Astrocyte of the spinal cord (primary cell): ENCODE measurements at regions not wholly inside any gene's neighbourhood (a gene's known extent, or its start where the extent isn't known, plus 50 kb on each side); places are given as distances from the start of the nearest gene placed in this dataset.

ENCODE experiments used
- DNase-seq: peaks from one replicate; pipeline ENCODE4 v3.0.0; 2011; ENCODE audit warnings: low read depth, low spot score
- H3K4me3 ChIP-seq: 2 replicates; pipeline ENCODE4 v1.5.1; 2011; ENCODE audit warnings: low read depth, mild to moderate bottlenecking, low read length, moderate library complexity
- in situ Hi-C: cut with HindIII; loops from 2 replicates; pipeline ENCODE4 v1.10.0; 2017; ENCODE audit warnings: low sequenced_read_pairs
- TF ChIP-seq, protein P1 (sequence below): IDR thresholded peaks from 2 replicates; pipeline ENCODE4 v1.5.1; 2012; ENCODE audit warnings: low read depth, mild to moderate bottlenecking, low read length, inconsistent platforms

DNA sequence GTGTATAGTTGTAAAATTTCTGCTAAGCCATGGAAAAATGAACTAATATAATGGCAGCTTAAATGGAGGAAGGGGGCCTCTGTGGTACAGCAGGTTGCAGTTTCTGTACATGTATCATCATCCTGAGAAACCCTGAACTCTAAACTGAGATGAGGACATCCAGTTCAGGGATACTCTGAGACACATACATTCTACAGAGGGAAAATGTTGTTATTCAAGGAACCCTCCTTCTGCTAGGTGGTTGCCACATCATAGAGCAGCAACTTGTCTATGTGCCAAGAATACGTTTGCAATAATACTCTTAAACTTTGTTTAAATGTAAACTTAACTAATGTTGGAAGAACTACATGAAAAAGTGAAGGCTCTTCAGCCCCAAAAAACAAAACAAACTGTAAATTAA is 1310.8 kb upstream of the WWC1 start:
- no peak overlapping the region for H3K4me3 ChIP-seq
- in situ Hi-C loops, result no loop called here
- TF ChIP-seq, protein P1, sequence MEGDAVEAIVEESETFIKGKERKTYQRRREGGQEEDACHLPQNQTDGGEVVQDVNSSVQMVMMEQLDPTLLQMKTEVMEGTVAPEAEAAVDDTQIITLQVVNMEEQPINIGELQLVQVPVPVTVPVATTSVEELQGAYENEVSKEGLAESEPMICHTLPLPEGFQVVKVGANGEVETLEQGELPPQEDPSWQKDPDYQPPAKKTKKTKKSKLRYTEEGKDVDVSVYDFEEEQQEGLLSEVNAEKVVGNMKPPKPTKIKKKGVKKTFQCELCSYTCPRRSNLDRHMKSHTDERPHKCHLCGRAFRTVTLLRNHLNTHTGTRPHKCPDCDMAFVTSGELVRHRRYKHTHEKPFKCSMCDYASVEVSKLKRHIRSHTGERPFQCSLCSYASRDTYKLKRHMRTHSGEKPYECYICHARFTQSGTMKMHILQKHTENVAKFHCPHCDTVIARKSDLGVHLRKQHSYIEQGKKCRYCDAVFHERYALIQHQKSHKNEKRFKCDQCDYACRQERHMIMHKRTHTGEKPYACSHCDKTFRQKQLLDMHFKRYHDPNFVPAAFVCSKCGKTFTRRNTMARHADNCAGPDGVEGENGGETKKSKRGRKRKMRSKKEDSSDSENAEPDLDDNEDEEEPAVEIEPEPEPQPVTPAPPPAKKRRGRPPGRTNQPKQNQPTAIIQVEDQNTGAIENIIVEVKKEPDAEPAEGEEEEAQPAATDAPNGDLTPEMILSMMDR, result no peak
- no peak for DNase-seq

DNA sequence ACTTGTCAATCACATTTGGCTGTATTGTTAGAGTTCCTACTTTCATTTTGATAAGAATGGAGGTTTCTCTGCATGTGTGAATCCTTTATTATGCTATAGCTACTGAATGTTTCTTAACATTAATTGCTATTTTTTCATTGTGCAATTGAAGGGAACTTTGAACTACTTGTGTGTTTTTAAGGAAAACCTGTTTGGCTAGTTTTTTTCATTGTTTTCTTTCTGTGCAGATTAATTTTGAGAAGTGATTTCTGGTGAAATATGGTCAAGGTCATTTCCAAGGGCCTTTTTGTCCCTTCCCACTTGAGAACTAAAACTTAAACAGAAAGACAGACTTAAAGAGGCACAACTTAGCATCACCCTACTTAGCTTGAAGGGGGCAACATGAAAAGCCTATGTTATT is 1309.2 kb upstream of the WWC1 start:
- TF ChIP-seq, protein P1, result no peak
- in situ Hi-C loops, result no loop called here
- no peak overlapping the region for H3K4me3 ChIP-seq
- DNase-seq, result no peak

DNA sequence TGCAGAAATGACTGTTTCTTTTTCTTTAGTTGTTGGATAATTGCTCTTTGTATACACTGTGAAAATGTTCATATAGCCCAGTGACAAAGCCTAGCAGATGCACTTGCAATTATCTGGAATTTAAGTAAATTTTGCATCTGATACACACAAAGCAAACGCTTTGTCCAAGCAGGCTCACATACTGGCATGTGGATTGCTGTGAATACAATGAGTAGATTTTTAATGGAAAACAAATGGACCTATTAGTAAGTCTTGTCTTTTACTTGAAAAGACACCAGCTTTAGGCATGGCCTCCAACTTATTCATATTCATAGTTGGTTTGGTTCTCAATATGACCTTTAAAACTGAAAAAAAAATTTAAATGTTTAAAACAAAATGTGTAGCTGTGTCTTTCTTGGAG is 1299.8 kb upstream of the WWC1 start:
- in situ Hi-C loops, result no loop called here
- TF ChIP-seq, protein P1, result no peak
- DNase-seq, result no peak
- H3K4me3 ChIP-seq, result no peak overlapping the region

DNA sequence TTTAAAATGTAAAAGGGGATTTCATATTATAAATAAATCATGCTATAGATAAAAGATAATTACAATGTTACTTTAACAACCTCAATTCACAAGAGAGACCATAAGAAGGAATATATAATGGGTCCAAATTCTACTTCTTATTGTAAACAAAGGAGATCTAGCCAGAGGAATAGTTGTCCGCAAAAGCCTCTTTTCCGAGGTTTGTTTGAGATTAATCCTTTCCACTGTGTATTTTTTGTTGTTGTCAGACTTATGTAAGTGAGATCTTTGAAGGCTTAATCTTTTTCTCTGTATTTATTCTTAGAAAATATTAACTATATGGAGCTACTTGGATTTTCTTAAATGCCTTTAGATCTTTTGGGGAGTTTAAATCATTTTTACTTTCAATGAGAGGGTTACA is 1299.3 kb upstream of the WWC1 start:
- in situ Hi-C loops, result no loop called here
- TF ChIP-seq, protein P1, result no peak
- H3K4me3 ChIP-seq, result no peak overlapping the region
- no peak for DNase-seq

DNA sequence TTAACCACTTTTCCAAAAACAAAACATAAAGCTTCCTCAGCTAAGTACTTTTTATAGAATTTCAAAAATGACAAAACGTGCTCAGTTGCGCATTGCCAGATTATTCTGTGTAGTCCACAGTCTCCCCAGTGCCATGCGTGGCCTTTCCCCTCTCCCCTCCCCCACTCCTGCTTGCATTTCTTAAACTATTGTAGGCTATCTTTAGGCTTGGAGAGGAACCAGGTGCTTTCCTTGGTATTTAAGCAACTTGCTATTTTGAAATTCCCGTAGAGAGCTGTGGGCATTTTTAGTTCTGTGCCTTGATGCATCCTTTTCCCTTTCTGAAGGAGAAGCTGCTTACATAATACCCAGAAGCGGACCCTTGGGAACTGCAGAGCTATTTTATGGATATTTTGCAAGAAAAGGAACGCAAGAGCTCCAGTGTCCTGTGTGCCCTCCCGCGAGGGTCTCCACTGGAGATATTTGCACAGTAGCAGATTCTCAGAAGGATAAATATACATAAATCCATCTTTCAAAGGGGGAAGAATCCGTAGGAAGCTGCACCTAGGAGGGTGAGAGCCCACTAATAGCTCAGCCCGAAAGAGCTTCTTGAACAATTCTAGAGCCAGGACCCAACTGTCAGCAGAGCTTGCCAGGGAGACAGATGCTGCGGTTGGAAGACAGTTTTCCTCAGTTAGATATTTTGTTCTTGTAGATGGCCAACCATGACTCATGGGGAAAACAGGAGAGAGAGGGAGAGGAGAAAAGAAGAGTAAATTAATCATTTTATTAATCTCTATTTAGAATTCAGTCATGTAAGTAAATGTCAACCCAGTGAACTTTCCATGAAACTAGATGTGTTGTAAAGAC is 1298.3 kb upstream of the WWC1 start:
- in situ Hi-C loops, result no loop called here
- no peak overlapping the region for H3K4me3 ChIP-seq
- no peak for DNase-seq
- TF ChIP-seq, protein P1, result no peak

DNA sequence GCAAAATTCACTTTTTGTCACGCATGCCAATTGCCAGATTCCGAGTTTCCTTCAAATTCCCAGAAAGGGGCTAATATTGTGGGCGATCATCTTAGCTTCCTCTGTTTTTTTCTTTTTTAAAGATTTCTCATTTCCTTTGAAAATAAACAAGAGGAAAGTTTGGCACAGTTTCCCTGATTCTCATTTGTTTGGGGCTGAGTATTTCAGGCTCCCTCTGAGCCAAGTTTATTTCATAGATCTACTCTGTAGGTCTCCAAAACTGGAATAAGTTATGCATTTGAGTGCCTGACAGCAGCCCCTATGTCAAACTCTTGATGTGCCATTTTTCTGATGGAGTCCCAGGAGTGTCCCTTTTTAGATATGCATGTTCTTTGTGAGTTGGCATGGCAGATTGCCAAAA is 1297.2 kb upstream of the WWC1 start:
- in situ Hi-C loops, result no loop called here
- DNase-seq, result no peak
- TF ChIP-seq, protein P1, result no peak
- H3K4me3 ChIP-seq, result no peak overlapping the region
